LNCAP (cell line): ENCODE measurements at regions not wholly inside any gene's neighbourhood (a gene's known extent, or its start where the extent isn't known, plus 50 kb on each side); places are given as distances from the start of the nearest gene placed in this dataset.

Experiments
- CTCF ChIP-seq: fragments of 450-650 bp; IDR thresholded peaks from 2 replicates; pipeline ENCODE4 v1.5.1; 2017; ENCODE audit warnings: mild to moderate bottlenecking

GRCh38 chr10:65219444-65219843, 1698.2 kb downstream of the REEP3 start:
- TF ChIP-seq CTCF = no peak

DNA sequence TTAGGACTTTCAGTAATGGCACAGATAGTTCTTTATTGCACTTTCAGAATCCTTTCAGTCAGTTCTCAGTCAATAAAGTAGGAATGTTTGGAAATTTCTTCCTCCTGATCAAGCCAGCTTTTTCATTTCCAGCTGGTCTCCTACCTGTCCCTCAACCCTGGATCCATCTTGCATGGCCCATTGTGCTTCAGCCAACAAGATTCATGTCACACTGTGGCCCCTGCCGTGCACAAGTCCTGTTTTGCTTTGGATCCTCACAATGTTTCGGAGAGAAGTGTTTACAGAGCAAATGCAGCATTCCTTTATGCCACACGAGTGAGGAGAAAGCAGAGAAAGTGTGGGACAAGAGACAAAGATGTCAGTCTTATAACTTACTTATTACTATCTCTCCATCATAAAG, 1694.7 kb upstream of the LRRTM3 start:
- TF ChIP-seq CTCF = no peak

DNA sequence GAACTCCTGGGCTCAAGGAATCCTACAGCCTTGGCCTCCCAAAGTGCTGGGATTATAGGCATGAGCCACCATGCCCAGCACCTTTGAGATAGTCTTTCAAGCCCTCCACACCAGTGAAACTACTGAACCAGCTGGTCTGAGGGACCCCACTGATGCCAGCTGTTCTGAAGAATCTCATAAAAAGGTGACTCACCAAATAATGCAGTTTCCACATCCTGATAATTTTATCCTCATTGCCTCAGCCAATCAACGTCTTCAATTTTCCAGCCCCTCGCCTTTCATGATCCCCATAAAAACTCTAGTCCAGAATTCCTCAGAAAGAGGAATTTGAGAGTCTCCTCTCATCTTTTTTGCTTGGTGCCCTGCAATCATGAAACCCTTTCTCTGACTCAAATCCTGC, 1691.6 kb upstream of the LRRTM3 start:
- no peak for TF ChIP-seq CTCF

DNA sequence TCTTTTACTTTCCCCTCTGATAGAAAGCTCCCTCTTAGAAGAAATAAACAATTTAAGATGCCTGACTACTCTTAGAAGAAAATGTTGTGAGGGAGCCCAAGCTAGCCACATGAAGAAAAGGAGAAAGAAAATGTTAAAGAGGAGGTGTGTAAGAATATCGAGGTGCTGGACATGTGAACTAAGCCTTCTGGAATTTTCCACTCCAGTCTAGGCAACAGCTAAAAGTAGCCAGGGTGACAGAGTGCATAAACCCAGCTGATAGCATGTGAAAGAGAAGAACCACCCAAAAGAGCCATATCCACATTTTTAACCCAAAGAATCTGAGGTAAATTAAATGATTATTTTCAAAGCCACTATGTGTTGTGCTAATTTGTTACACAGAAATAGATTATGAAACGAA, 1690.6 kb upstream of the LRRTM3 start:
- no peak for TF ChIP-seq CTCF

DNA sequence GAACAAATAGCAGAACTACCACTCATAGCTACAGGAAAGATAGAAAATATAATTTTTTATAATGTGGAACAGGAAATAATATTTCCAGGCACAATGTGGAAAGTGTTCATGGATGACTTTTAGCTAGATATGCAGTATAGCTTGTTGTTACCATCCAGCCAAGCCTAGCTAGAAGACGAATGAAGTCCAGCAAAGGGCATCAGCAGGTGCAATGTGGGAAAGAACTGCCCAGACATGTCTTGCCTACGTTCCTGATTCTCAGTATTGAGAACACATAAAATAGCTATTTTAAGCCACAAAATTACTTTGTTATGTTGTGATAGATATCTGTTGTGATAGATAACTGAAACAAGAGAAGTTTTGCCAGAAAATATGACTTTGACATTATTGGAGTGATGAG, 1690.0 kb upstream of the LRRTM3 start:
- TF ChIP-seq CTCF = no peak

- no peak for TF ChIP-seq CTCF
Observed at GRCh38 chr10:65265451-65265954, 1660.3 kb upstream of the LRRTM3 start.

DNA sequence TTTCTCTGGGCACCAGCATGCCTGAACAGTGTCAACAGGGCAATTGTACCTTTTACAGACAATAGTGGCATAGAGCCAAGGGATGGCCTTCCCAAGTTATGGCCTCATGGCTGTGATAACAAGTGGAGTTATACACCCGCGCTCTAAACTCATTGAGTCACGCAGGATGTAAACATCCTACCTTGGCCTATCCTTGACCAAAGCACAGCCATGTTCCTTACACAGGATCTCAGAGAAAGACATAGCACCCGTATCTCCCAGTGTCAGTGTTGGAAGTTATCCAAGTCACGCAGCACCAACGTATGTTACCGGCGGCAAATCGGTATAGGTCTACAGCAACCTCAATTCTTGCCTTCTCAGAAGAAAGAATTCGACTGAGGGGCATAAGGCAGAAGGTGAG, 1654.9 kb upstream of the LRRTM3 start:
- TF ChIP-seq CTCF = no peak

DNA sequence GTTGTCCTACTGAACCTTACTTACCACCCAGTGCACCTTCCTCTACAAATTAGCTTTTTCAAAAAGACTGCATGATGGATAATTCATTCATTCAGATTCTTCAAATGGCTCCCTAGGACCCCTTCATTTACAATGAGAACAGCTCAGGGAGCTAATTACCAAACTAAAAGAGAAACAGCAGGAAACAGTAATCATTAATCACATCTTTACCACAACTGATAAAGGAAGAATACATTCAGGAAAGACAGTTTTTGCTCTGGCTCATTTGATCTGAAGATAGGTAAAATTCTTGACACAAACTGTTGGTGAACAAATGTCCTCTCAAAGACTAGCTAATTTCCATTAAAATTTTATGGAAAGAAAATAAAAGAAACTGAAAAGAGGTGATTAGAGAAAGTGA, 1652.7 kb upstream of the LRRTM3 start:
- no peak for TF ChIP-seq CTCF
